ENCODE measurements at regions not wholly inside any gene's neighbourhood (a gene's known extent, or its start where the extent isn't known, plus 50 kb on each side); places are given as distances from the start of the nearest gene placed in this dataset.

DNA sequence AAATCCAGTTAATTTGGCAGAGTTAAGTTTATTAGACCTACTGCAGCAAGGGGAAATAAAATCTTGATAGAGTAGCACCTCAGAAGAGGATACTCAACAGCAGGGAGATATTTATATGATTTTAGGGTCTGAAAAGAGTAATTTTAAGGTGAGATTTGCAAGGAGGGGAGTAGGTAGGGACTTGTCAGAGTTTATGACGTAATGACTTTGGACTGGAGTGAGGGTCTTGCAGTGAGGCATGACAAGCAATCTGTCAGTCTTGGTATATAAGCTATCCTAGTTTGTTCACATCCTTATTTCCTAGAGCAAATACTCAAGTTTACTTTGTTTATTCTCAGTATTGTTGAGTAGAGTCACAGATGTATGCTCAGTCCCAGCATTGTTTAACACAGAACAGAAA, 722.6 kb downstream of the TLE4 start:
- no peaks in the 10 kb centered on the region for H3K36me3 ChIP-seq

GRCh38 chr9:80292231-80292630, 720.5 kb downstream of the TLE4 start:
- Histone ChIP-seq H3K4me2 (no peak overlapping the region), H2AFZ (replicated peaks) (no peak overlapping the region), H3K36me3 (no peaks in the 10 kb centered on the region), H3K4me3 (no peak overlapping the region), H3K27ac (no peak overlapping the region), H3K27me3 (no peaks in the 10 kb centered on the region), H4K20me1 (ENCODE audit: low read depth) (no peaks in the 10 kb centered on the region), H3K9ac (no peak overlapping the region), H3K9me3 (ENCODE audit: low read depth) (no peaks in the 10 kb centered on the region), H3F3A (ENCODE audit: low read depth) (no peaks in the 10 kb centered on the region), H3K79me2 (ENCODE audit: low read depth) (no peaks in the 10 kb centered on the region), H3K4me1 (no peaks in the 10 kb centered on the region)
- Mint-ChIP-seq H3K36me3 (no peaks in the 10 kb centered on the region), H3K4me1 (no peaks in the 10 kb centered on the region), H3K9me3 (peaks cover 15% of the 10 kb centered on the region), H3K4me3 (no peak overlapping the region), H3K27me3 (ENCODE audit: insufficient read depth, low read depth) (no peaks in the 10 kb centered on the region), H3K27ac (no peak overlapping the region)
- no peak for DNase-seq (ENCODE audit: low spot score)
- no peak for TF ChIP-seq EZH2 (IDR thresholded peaks at IDR 0.05)

More for the DNA sequence above, 722.6 kb downstream of the TLE4 start:
- Histone ChIP-seq H3K4me2 (no peak overlapping the region), H3K27ac (no peak overlapping the region), H3K9ac (no peak overlapping the region), H3K79me2 (ENCODE audit: low read depth) (no peaks in the 10 kb centered on the region), H4K20me1 (ENCODE audit: low read depth) (no peaks in the 10 kb centered on the region), H3K9me3 (ENCODE audit: low read depth) (no peaks in the 10 kb centered on the region), H3F3A (ENCODE audit: low read depth) (no peaks in the 10 kb centered on the region), H3K4me1 (no peaks in the 10 kb centered on the region), H2AFZ (replicated peaks) (no peak overlapping the region), H3K27me3 (no peaks in the 10 kb centered on the region), H3K4me3 (no peak overlapping the region)
- Mint-ChIP-seq H3K27ac (no peak overlapping the region), H3K27me3 (ENCODE audit: insufficient read depth, low read depth) (no peaks in the 10 kb centered on the region), H3K4me3 (no peak overlapping the region), H3K36me3 (no peaks in the 10 kb centered on the region), H3K4me1 (no peaks in the 10 kb centered on the region), H3K9me3 (peaks cover 21% of the 10 kb centered on the region)
- no peak for DNase-seq (ENCODE audit: low spot score)
- TF ChIP-seq EZH2 (IDR thresholded peaks at IDR 0.05) (no peak), EZH2phosphoT487 (IDR thresholded peaks at IDR 0.05) (no peak)
- TF ChIP-seq, protein P1, sequence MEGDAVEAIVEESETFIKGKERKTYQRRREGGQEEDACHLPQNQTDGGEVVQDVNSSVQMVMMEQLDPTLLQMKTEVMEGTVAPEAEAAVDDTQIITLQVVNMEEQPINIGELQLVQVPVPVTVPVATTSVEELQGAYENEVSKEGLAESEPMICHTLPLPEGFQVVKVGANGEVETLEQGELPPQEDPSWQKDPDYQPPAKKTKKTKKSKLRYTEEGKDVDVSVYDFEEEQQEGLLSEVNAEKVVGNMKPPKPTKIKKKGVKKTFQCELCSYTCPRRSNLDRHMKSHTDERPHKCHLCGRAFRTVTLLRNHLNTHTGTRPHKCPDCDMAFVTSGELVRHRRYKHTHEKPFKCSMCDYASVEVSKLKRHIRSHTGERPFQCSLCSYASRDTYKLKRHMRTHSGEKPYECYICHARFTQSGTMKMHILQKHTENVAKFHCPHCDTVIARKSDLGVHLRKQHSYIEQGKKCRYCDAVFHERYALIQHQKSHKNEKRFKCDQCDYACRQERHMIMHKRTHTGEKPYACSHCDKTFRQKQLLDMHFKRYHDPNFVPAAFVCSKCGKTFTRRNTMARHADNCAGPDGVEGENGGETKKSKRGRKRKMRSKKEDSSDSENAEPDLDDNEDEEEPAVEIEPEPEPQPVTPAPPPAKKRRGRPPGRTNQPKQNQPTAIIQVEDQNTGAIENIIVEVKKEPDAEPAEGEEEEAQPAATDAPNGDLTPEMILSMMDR (IDR thresholded peaks at IDR 0.05): no peak

GRCh38 chr9:80285326-80285725, 713.6 kb downstream of the TLE4 start:
- peaks cover 4% of the 10 kb centered on the region for H3K4me1 ChIP-seq
- H3K4me2 ChIP-seq: no peak overlapping the region
- DNase-seq (ENCODE audit: low spot score): peak; percentile 9
- no peaks in the 10 kb centered on the region for H4K20me1 ChIP-seq (ENCODE audit: low read depth)
- no peaks in the 10 kb centered on the region for H3K27me3 ChIP-seq
- H3K36me3 ChIP-seq: no peaks in the 10 kb centered on the region
- no peaks in the 10 kb centered on the region for H3K79me2 ChIP-seq (ENCODE audit: low read depth)
- Mint-ChIP-seq H3K9me3 (peaks cover 6% of the 10 kb centered on the region), H3K36me3 (no peaks in the 10 kb centered on the region), H3K4me3 (no peak overlapping the region), H3K4me1 (peaks cover 17% of the 10 kb centered on the region), H3K27ac (no peak overlapping the region), H3K27me3 (ENCODE audit: insufficient read depth, low read depth) (no peaks in the 10 kb centered on the region)
- H3K9ac ChIP-seq: no peak overlapping the region
- H3F3A ChIP-seq (ENCODE audit: low read depth): no peaks in the 10 kb centered on the region
- TF ChIP-seq, protein P1 (IDR thresholded peaks at IDR 0.05): peak; percentile 55
- no peak for TF ChIP-seq EZH2phosphoT487 (IDR thresholded peaks at IDR 0.05)
- peak overlapping the region; percentile 69 for H2AFZ ChIP-seq (replicated peaks)
- no peak overlapping the region for H3K27ac ChIP-seq
- H3K4me3 ChIP-seq: no peak overlapping the region
- H3K9me3 ChIP-seq (ENCODE audit: low read depth): no peaks in the 10 kb centered on the region

DNA sequence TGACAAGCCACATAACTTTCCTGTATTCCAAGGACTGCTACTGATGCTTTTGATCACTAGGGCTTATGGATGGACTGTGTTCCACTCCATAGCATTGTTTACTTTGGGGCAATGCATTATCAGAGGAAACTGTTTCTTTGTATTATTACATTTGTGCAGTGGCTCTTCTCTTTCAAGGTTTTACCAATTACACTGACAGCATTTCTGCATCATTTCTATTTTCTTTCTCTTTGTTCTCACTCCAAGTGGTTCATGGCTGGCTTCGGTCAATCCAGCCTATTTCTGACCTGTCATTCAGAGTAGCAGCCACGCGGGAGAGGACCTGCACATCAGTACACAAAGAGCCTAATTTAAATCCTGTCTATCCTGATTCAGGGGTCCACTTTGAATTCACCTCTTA, 711.0 kb downstream of the TLE4 start:
- Histone ChIP-seq H3K27ac (no peak overlapping the region), H3K9ac (no peak overlapping the region), H3K27me3 (no peaks in the 10 kb centered on the region), H3K4me1 (peaks cover 4% of the 10 kb centered on the region), H4K20me1 (ENCODE audit: low read depth) (no peaks in the 10 kb centered on the region), H3F3A (ENCODE audit: low read depth) (no peaks in the 10 kb centered on the region), H2AFZ (replicated peaks) (no peak overlapping the region), H3K4me2 (no peak overlapping the region), H3K79me2 (ENCODE audit: low read depth) (no peaks in the 10 kb centered on the region), H3K4me3 (no peak overlapping the region), H3K36me3 (no peaks in the 10 kb centered on the region), H3K9me3 (ENCODE audit: low read depth) (no peaks in the 10 kb centered on the region)
- TF ChIP-seq EZH2phosphoT487 (IDR thresholded peaks at IDR 0.05) (no peak), EZH2 (IDR thresholded peaks at IDR 0.05) (no peak)
- TF ChIP-seq, protein P1 (IDR thresholded peaks at IDR 0.05): no peak
- no peaks in the 10 kb centered on the region for H3K27me3 Mint-ChIP-seq (ENCODE audit: insufficient read depth, low read depth)
- no peak overlapping the region for H3K4me3 Mint-ChIP-seq
- H3K36me3 Mint-ChIP-seq: no peaks in the 10 kb centered on the region
- H3K9me3 Mint-ChIP-seq: peaks cover 3% of the 10 kb centered on the region
- H3K4me1 Mint-ChIP-seq: peaks cover 17% of the 10 kb centered on the region
- H3K27ac Mint-ChIP-seq: no peak overlapping the region
- DNase-seq (ENCODE audit: low spot score): peak; percentile 5

Data from neural progenitor cell (in vitro differentiated cells).